DOHH2 (cell line): ENCODE measurements at regions not wholly inside any gene's neighbourhood (a gene's known extent, or its start where the extent isn't known, plus 50 kb on each side); places are given as distances from the start of the nearest gene placed in this dataset.

Experiments
- H3F3A ChIP-seq: fragments of 200-600 bp; sonication (generic), shearing (Covaris generic); 2 replicates; pipeline ENCODE4 v1.6.0; 2016; ENCODE audit warnings: antibody characterized with exemption, mild to moderate bottlenecking; ENCODE audit not compliant: control insufficient read depth, insufficient read depth
- H3K27ac ChIP-seq: fragments of 200-600 bp; sonication (generic); 2 replicates; pipeline ENCODE4 v1.5.1; 2014; ENCODE audit warnings: low read depth, mild to moderate bottlenecking, low read length, moderate library complexity
- H3K27me3 ChIP-seq: fragments of 200-600 bp; sonication (generic); 2 replicates; pipeline ENCODE4 v1.6.1; 2014; ENCODE audit warnings: mild to moderate bottlenecking, low read length, mixed read lengths; ENCODE audit not compliant: control insufficient read depth
- H3K36me3 ChIP-seq: fragments of 200-600 bp; sonication (generic); 2 replicates; pipeline ENCODE4 v1.6.1; 2014; ENCODE audit warnings: mild to moderate bottlenecking, low read length, moderate library complexity, mixed read lengths; ENCODE audit not compliant: control insufficient read depth
- H3K4me1 ChIP-seq: fragments of 200-600 bp; sonication (generic); 2 replicates; pipeline ENCODE4 v1.6.1; 2014; ENCODE audit warnings: mild to moderate bottlenecking, low read length, mixed read lengths; ENCODE audit not compliant: control insufficient read depth
- H3K4me2 ChIP-seq: fragments of 200-600 bp; sonication (generic); 2 replicates; pipeline ENCODE4 v1.6.0; 2014; ENCODE audit warnings: mild to moderate bottlenecking, low read length, moderate library complexity
- H3K4me3 ChIP-seq: fragments of 200-600 bp; sonication (generic); 2 replicates; pipeline ENCODE4 v1.5.1; 2014; ENCODE audit warnings: mild to moderate bottlenecking, low read length, mixed read lengths
- H3K79me2 ChIP-seq: fragments of 200-600 bp; sonication (generic); 2 replicates; pipeline ENCODE4 v1.6.1; 2014; ENCODE audit warnings: mild to moderate bottlenecking, low read length, mixed read lengths; ENCODE audit not compliant: control insufficient read depth
- H3K9me2 ChIP-seq: fragments of 200-600 bp; sonication (generic); replicated peaks from 2 replicates; pipeline ENCODE4 v1.6.1; 2014; ENCODE audit warnings: mild to moderate bottlenecking, low read length, mixed read lengths; ENCODE audit not compliant: control insufficient read depth
- H3K9me3 ChIP-seq: fragments of 200-600 bp; sonication (generic); 2 replicates; pipeline ENCODE4 v1.6.1; 2014; ENCODE audit warnings: antibody characterized with exemption, low read length, mixed read lengths; ENCODE audit not compliant: control insufficient read depth, insufficient read depth
- H4K20me1 ChIP-seq: fragments of 200-600 bp; sonication (generic); 2 replicates; pipeline ENCODE4 v1.6.0; 2014; ENCODE audit warnings: low read depth, mild to moderate bottlenecking, antibody characterized with exemption, low read length, moderate library complexity; ENCODE audit not compliant: control insufficient read depth, insufficient read depth
- CTCF ChIP-seq: fragments of 200-600 bp; sonication (generic); IDR thresholded peaks from one replicate; pipeline ENCODE4 v1.5.1; 2014; ENCODE audit warnings: antibody characterized with exemption, mild to moderate bottlenecking, low read depth, low read length; ENCODE audit not compliant: poor library complexity, severe bottlenecking
- EZH2phosphoT487 ChIP-seq: fragments of 200-600 bp; sonication (generic); IDR thresholded peaks from 2 replicates; pipeline ENCODE4 v1.6.1; 2017; ENCODE audit warnings: borderline replicate concordance, mild to moderate bottlenecking, antibody characterized with exemption, low read length, moderate library complexity, mixed read lengths

GRCh38 chr17:34527908-34528470, 51.4 kb upstream of the TMEM132E start:
- no peaks in the 10 kb centered on the region; the same call in 1 of the 2 replicates for H3K27me3 ChIP-seq
- H3K4me3 ChIP-seq = no peak overlapping the region

GRCh38 chr17:34527136-34527907, 52.1 kb upstream of the TMEM132E start:
- Histone ChIP-seq H3K27me3 (no peaks in the 10 kb centered on the region; the same call in 1 of the 2 replicates), H3K4me1 (no peaks in the 10 kb centered on the region), H3F3A (no peaks in the 10 kb centered on the region), H3K9me2 (no peaks in the 10 kb centered on the region), H3K9me3 (no peaks in the 10 kb centered on the region), H3K4me2 (no peak overlapping the region), H3K79me2 (no peaks in the 10 kb centered on the region), H3K4me3 (no peak overlapping the region), H3K27ac (no peak overlapping the region), H3K36me3 (no peaks in the 10 kb centered on the region), H4K20me1 (no peaks in the 10 kb centered on the region)
- no peak for TF ChIP-seq CTCF
- no peak for TF ChIP-seq EZH2phosphoT487

More at GRCh38 chr17:34527908-34528470, 51.4 kb upstream of the TMEM132E start:
- Histone ChIP-seq H3F3A (no peaks in the 10 kb centered on the region), H3K36me3 (no peaks in the 10 kb centered on the region), H3K27ac (no peak overlapping the region), H3K4me1 (no peaks in the 10 kb centered on the region), H4K20me1 (no peaks in the 10 kb centered on the region), H3K9me2 (no peaks in the 10 kb centered on the region), H3K9me3 (no peaks in the 10 kb centered on the region), H3K4me2 (no peak overlapping the region), H3K79me2 (no peaks in the 10 kb centered on the region)
- TF ChIP-seq CTCF (peak; percentile 54), EZH2phosphoT487 (no peak)

GRCh38 chr17:34525651-34526050, 53.7 kb upstream of the TMEM132E start:
- Histone ChIP-seq H3K79me2 (no peaks in the 10 kb centered on the region), H3K36me3 (no peaks in the 10 kb centered on the region), H3K27ac (no peak overlapping the region), H3K9me2 (no peaks in the 10 kb centered on the region), H3K9me3 (no peaks in the 10 kb centered on the region), H3K4me1 (no peaks in the 10 kb centered on the region), H4K20me1 (no peaks in the 10 kb centered on the region), H3K4me2 (no peak overlapping the region), H3K27me3 (no peaks in the 10 kb centered on the region), H3K4me3 (no peak overlapping the region), H3F3A (no peaks in the 10 kb centered on the region)
- no peak for TF ChIP-seq EZH2phosphoT487
- no peak for TF ChIP-seq CTCF
